Activated T-cell treated with anti-CD3 and anti-CD28 coated beads for 24 hours (primary cell): ENCODE measurements at regions not wholly inside any gene's neighbourhood (a gene's known extent, or its start where the extent isn't known, plus 50 kb on each side); places are given as distances from the start of the nearest gene placed in this dataset.

Source experiments
- DNase-seq: peaks from one replicate; pipeline ENCODE4 v3.0.0-alpha.2; 2020; ENCODE audit warnings: low read depth

DNA sequence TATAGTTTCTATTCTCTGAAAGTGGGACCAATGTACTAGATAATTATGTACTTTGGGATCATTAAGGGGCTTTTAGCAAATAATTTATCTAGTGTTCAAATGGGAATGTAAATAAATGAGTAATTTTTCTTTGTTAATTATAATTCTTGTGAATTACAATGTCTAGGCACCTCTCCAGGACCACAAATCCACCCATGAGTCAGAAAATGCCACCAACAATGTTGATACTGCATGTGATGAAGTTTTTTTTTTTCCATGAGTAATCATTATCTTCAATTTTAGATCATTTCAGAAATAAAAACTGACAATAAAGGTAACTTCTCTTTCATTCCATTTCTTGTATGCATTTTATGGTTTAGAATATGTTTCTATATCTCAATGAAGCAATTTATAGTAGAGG is 470.3 kb downstream of the VRK1 start:
- no peak for DNase-seq

DNA sequence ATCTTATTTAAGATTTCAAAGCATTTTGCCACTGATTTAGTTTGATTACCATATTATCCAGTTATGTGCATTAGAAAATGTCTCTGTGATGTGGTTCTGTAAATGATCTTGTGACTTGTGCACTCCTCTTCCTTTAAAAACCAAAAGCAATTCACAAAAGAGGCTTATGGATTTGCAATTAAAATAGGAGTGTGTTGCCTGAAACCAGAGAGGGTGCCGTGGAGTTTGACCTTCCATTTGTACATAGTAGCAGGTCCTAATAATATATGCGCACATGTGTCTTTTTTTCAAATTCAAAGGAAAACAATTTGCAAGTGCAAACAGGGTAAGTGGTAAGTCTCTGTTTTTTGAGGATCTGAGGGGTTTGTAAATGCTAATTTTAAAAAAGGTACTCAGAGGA is 470.9 kb downstream of the VRK1 start:
- no peak for DNase-seq

DNA sequence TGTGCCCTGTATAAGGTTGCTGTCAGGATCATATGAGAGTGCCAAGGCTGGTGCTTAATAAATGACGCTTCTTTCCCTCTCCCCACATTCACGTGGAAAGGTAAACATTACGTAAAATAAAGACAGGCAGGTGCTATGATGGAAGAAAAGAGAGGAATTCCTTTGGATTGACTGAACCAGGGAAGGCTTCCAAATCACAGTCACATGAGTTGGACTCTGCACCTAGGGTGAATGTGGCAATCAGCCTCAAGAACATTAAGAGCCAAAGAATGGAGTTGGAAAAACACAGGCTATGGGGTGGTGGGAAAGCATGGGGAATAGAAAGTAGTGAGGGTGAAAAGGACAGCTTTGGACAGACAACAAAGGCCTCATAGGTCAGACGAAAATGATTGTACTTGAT is 473.1 kb downstream of the VRK1 start:
- DNase-seq, result no peak

DNA sequence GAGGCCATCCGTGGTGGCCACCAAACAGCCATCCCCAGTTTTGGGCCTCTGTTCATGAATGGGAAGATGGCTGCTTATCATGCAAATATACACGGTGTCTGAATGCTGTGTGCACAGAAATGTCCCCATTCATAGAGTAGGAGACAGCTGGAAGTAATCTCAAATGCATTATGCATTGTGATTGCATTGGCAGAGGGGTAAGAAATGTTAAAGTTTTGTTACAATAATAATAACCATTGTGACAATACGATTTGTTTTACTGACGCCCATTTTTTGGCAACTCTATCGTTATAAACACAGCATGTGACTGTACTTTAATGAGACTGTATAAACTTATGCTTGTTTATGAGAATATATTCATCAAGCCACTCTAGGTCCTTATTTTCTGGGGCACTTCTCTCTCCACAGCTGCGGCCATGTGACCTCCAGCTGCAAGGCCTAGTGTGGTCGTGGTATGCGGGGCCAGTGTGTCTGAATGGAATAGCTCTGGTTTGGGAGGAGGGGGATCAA is 474.3 kb downstream of the VRK1 start:
- DNase-seq, result no peak

DNA sequence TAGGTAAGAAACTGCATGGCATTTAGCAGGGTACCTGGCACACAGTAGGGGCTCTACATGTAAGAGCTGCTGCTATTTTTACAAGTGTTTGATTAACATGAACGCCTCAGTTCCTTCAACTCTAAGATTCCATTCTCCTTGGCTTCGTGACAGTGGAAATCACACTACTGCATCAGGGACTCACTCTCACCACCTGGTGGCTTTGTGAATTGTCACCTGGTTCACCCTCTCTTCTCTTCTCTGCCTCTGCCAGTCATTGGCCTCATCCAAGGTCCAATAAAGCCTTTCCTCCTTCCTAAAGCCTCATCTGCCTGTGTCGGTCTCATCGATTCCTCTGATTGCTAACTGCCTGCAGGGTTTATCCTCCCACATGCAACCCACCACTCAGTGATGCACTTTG is 476.4 kb downstream of the VRK1 start:
- DNase-seq, result no peak

DNA sequence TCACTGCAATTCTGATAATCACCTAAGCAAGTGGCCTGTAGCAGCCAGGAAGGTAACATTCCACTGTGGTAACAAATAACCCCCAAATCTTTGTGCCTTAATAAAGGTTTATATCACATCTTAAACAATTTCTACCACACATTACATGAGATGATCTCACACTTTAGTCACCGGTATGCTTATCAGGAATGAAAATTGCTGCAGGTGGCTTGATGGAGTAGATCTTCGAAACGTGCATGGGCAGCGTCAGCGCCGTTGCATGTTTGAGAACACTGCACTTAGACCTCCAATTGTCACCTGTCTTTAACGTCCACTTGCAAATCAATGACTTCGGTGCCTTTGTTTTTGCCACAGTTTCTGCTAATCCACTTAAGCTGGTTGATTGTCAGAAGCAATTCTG is 477.4 kb downstream of the VRK1 start:
- DNase-seq, result no peak

DNA sequence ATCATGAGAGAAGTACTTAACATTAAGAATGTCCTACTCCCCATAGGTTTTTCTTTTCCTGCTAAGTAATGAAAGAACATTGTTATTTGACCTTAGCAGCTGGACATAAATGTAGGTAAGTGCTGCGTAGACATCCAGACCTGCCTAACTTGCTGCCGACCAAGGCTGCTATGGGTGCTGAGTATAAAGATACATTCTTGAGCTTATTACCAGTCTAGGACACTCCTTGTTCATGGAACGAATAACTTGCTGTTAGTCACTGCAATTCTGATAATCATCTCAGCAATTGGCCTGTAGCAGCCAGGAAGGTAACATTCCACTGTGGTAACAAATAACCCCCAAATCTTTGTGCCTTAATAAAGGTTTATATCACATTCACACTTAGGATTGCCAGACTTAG is 478.1 kb downstream of the VRK1 start:
- no peak for DNase-seq

DNA sequence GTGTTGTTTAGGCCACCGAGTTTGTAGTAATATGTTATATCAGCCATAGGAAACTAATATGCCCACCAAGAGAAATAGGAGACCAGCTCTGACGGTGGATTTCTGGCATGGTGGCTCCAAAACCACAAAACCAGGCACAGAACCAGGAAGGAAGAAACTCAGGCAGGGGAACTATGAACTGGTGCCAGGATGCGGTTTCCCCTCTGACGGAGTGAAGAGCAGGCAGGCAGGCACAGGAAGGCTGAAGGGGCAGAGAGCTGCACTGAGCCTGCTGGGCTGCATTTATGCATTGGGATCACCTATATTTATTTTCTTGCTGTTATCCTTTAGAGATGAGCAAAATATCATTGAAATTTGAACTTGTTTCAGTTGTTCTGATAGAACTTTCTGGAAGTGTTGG is 479.4 kb downstream of the VRK1 start:
- no peak for DNase-seq

DNA sequence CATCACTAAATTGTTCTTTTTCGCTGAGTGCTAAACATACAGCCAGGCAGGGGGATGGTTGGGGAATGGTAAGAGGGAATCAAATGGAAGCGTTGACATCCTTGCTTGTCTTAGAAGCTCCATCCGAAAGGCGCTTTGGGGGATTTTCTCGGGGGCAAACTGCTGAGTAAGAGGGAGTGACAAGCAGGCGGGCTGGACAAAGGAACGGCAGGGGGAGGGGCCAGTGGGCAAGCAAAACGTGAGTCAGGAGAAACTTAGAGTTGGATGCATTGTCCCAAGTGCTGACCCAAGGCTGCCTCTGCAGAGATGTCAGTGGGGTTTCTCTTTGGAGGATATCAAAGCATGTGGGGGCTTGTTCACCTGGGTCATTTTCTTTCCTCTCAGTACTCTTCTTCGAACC is 480.5 kb downstream of the VRK1 start:
- DNase-seq, result no peak

DNA sequence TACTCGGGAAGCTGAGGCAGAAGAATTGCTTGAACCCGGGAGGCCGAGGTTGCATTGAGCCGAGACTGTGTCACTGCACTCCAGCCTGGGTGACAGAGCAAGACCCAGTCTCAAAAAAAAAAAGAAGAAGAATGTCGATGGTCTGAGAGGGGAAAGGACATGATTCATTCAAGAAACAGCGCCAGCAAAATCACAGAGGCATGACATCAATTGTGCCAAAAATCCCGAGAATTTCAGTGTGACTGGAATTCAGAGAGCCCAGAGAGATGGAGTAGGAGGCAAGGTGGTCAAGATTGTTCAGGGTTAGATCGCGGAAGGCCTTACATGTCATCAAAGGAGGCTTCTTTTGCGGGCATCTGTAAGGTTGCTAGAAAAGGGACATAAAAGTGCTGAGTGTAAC is 483.3 kb downstream of the VRK1 start:
- DNase-seq, result no peak

DNA sequence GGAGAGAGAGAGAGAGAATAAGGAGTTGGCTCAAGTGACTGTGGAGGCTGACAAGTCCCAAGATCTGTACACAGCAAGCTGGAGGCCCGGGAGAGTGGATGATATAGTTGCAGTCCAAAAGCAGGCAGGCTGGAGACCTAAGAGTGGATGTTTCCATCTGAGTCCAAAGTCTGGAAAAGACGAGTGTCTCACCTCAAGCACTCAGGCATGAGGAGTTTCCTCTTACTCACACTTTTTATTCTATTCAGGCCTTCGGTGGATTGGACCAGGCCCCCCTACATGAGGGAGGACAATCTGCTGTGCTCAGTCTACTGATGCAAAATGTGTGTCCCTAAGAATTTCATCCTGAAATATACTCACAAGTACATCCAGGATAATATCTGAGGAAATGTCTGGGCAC is 484.6 kb downstream of the VRK1 start:
- DNase-seq, result no peak

DNA sequence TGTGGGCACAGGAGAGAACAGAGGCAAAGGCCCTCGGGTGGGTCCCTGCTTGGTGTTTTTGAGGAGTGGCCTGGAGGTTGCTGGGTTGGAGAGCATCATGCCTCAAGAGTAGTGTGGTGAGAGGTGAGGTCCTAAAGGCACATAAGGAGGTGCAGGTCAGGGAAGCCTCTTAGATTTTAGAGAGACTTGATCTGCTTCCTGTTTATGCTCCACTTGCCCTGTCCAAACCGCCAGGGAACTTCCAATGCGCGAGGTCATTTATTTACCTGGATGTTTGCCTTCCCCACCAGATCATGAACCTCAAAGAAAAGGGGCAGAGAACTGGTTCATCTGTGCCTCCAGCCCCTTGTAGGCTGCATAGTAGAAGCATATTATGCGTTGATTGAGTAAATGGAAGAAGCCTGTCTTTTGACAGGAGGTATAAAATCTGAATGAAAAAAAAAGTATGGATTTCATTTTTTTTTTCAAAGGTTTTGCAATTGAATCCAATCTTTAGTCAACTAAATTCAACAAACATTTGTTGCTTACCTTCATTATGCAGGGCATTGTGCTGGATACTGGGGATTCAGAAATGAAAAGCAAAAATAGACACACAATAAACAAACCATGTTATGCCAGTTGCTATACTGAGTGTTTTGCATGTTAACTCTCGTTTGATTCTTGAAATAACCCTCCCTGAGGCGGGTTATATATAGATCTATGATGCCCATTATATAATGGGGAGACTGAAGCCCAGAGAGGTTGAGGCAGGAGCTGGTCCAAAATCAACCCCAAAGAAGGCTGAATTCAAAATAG is 485.2 kb downstream of the VRK1 start:
- DNase-seq, result no peak

DNA sequence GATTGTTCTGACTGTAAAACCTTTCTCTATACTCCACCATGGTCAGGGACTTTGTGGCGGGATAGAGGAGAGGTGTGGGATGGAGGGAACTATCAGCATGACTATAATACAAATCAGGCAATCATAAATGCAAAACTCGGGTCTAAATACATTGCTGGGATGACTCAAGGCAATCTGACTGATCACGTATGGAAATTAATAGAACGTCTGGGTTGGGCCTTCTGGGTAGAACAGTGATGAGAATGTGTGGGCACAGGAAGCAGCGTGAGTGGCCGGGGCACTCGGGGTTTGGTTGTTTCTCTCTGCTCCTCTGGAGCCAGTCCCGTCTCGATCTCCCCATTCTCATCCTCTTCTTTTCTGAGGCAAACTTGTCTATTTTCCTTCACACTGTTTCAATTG is 485.8 kb downstream of the VRK1 start:
- no peak for DNase-seq

DNA sequence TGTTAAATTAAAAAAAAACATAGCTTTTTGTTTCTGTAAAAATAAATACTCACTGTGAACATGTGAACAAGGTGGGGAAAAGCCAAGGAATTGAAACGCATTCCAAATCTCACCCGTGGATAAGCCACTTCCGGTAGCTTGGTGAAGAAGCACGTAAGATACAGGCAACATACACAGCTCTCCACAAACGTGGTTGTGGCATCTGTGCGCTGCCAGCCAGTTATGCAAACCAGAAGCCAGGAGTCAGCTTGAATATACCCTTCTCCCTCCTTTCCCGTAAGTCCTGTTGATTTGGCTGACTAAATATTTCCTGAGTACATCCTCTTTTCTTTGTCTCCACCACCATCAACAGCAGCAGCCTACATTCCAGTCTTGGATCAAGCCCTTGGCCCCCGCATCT is 486.2 kb downstream of the VRK1 start:
- DNase-seq, result no peak

DNA sequence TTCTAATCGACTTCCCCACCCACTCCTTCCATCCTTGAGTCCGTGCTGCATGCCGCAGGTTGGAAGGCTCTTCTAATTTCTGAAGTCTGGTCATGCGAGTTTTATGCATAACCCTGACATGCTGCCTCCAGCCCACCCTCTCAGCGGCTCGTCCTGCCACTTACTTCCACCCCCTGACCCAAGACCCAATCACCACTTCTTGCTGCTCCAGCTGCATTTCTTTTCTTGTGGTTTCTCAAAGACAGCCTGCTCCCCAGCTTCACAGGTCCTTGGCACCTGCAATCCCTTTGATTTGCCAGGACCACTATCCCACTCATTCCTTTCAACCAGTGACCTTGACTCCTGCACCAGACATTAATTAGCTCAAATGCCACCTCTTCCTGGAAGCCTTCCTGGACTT is 486.7 kb downstream of the VRK1 start:
- no peak for DNase-seq

DNA sequence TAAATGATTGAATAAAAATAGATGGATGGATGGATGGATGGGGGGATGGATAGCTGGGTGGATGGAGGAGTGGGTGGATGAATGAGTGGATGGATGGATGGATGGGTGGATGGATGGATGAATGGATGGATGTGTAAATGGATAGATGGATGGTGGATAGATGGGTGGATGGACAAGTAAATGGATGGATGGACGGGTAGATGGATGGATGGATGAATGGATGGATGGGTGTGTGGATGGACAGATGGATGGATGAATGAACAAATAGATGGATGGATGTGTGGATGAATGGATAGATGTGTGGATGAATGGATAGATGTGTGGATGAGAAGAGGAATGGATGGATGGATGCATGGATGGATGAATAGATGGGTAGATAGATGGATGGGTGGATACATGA is 490.8 kb downstream of the VRK1 start:
- no peak for DNase-seq

DNA sequence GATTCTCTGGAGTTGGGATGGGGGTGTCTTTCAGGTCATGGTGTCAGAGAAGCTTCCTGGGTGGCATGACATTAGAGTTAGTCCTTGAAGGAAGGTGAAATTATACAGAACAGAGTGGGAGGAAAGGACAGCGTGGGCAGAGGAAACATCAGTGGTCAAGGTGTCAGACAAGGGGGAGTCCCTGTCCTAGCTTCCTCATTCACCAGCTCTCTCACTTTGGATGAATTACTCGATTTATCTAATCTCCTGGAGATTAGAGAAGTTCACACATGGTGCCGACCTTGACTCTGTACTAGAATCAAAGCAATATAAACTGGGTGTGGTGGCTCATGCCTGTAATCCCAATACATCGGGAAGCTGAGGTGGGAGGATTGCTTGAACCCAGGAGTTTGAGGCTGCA is 492.9 kb downstream of the VRK1 start:
- no peak for DNase-seq

DNA sequence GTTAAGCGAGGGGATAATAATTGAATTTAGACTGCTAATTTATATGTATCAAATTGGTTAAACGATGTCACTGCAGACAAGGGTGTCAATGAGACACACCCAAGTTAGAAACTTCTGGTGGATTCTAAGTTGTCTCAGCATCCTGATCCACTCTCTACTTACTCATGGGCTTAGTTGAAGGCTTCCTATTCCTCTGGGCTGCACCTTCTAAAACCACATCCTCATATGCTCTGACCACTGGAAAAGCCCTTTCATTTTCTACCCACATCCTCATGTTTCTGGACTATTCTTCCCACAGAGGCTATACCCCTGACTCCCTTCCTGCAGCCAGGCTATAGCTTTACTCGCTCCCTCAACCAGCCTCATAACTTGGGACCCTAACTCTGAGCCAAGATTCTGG is 493.8 kb downstream of the VRK1 start:
- no peak for DNase-seq

DNA sequence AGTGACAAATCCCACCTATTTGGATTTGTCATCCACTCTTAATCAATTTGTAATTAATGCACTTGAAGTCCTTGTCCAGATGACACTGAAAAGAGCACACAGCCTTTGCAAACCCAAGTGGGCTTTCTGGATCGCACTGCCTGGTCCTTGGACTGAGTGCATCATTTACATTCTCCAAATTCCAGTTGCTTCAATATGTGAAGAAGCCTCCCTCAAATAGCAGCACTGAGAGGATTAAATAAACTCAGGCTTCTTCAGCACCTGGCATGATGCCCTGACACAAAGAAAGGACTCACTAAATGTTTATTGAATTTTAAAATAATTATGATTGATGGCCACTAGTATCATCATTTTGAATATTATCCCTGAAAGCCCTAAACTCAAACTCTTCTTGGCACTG is 496.5 kb downstream of the VRK1 start:
- DNase-seq, result no peak

DNA sequence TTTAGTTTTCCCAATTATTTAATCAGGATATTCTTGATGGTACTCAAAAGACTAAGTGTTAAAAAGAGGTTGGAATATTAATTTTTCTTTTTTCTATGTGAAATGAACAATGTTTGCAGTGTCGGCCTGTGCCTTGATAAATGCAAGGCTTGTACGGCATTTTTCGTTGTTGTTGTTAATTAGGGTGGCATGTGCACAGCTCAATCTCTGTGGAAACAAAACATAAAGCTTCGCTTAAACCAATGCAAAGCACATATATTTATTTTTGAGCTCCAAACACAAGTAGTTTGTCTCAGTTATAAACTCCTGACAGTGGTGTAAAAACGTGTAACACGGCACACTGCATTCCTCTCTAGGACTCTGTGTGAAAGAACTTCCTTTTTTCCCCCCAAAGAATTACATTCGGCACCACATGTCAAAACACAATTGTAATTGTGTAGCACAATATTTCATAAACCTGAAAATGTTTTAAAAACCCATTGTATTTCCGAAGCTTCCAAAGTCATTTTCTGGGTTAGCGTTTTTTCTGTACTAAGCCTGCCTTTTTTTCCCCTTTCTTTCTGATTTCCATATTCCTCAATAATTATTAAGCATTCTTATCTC is 498.0 kb downstream of the VRK1 start:
- DNase-seq, result no peak

DNA sequence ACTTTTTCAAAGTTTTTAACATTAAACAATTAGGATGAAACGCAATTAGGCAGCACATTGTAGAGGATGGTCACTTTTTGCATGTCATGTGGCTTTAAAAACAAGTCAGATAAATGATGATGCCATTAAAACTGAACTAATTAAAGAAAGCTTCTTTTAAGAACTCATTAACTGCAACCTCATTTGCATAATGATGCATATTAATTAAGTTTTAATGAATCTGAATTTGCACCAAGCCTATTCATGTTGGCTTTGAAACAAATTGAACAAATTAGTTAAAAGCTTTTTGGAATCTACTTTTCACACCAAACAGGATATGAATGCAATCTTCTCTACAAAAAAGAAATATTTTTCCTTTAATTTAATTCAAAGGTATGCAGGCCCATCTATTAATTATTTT is 499.0 kb downstream of the VRK1 start:
- no peak for DNase-seq

DNA sequence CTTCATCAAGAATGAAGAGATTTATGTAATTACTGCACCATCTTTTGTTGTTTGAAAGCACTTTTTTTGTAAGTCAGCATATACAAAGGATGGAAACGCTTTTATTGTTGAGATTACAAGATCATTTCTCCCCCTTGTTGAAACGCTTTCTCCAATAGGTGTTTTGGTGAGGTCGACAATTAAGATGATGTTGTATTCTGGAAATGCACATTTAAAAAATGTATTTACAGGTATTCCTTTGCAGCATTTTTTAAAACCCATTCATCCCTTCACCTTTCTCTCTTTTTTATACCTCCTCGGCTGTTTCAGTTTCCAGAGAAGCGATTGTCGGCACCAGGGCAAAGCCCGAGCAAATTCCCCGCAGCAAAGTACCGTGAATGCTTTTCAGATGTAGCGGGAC is 499.9 kb downstream of the VRK1 start:
- no peak for DNase-seq

DNA sequence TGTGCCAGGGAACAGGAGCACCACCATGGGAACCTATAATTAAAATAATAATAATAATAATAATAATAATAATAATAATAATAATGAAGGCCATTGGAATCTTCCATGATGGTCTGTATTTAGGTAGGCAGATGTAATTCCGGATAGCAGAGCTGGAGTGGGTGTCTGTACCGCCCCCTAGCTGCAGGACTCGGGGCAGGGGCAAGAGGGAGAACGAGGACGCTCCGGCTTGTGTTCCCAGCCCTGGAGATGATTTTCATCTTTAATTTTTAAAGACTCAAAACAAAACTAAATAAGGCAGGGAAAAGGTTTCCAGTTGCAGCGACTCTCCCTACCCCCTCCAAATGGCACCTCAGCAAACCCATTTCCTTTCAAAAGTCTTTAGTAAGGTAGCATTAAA is 501.1 kb downstream of the VRK1 start:
- DNase-seq, result no peak

DNA sequence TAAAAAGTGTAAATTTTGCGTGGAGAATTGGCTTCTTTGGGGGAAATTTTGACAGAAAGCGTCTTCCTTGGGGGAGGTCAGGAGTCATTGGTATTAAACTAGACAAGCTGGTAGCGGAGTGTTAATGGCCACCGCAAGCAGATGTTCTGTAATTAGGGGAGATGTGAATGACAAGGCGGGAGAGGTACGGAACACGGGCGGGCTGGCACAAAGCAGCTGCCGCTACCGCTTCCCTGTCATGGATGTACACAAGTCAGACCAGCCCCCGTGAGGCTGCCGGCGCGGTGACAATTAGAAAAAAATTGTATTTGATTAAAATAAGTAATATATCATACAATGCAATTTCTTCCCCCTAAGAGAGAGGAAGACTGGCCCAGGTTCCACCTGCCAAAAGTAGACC is 501.6 kb downstream of the VRK1 start:
- DNase-seq, result no peak
